Right atrium auricular region (tissue), 2 donors: ENCODE measurements at regions not wholly inside any gene's neighbourhood (a gene's known extent, or its start where the extent isn't known, plus 50 kb on each side); places are given as distances from the start of the nearest gene placed in this dataset.
"Not testable (repeated sequence)": the region's sequence is repeated elsewhere in the genome, so short reads cannot be mapped to it uniquely, and the experiment has no call there.

Experiments
- DNase-seq: peaks from one replicate; pipeline ENCODE4 v3.0.0-alpha.2; 2019; ENCODE audit warnings: low spot score
- H3K27ac ChIP-seq, 2 donors: fragments of 200-600 bp; sonication (generic); 1 replicate in 1 of 2; 2 replicates in 1 of 2; pipeline ENCODE4 v1.5.1; 2016 to 2019
- H3K27me3 ChIP-seq, 2 donors: fragments of 200-600 bp; sonication (generic); one replicate each; pipeline versions ENCODE4 v1.5.1 to v1.6.0; 2017 to 2019
- H3K36me3 ChIP-seq: fragments of 200-600 bp; sonication (generic); one replicate; pipeline ENCODE4 v1.5.1; 2016
- H3K4me1 ChIP-seq, 2 donors: fragments of 200-600 bp; sonication (generic); one replicate each; pipeline versions ENCODE4 v1.5.1 to v1.6.0; 2017 to 2019
- H3K4me3 ChIP-seq, 2 donors: fragments of 200-600 bp; sonication (generic); 1 replicate in 1 of 2; 2 replicates in 1 of 2; pipeline ENCODE4 v1.5.1; 2017 to 2019; ENCODE audit warnings: mild to moderate bottlenecking in 1 of 2, moderate library complexity in 1 of 2
- H3K9me3 ChIP-seq, 2 donors: fragments of 200-600 bp; sonication (generic); one replicate each; pipeline ENCODE4 v1.5.1; 2019
- TF ChIP-seq, protein P1 (sequence below), 2 donors: fragments of 200-600 bp; sonication (generic); IDR thresholded peaks; one replicate each; pipeline ENCODE4 v1.5.1; 2019; ENCODE audit warnings: antibody characterized with exemption in 2 of 2

DNA sequence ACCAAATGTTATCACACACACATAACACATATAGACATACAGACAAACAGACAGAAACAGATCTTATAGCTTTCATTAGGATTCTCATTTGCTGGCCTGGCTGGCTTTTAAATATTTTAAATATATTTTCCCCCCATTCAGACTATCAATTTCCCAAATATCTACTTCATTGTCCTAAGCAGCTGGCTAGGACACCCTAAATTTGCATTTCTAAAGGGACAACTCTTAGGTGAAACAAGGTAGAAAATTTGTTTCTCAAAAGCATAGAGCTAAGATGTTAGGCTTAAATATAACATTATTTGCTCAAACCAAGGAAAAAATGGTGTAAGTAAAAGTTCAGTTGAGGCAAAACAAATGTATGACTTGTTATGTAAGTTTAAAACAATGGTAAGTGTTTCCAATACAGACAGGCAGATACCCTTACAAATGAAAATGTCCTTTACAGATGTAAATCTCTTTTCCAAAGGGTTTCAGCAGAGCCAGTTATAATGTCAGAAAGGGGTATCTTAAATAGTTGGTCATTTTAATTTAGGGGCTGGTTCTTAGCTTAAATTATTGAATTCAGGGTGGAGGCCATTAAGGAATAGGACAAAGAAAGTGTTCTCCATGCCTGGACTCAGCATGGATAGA, 522.8 kb downstream of the DMRTA1 start:
- H3K4me1 ChIP-seq = no peaks in the 10 kb centered on the region
- TF ChIP-seq, protein P1, sequence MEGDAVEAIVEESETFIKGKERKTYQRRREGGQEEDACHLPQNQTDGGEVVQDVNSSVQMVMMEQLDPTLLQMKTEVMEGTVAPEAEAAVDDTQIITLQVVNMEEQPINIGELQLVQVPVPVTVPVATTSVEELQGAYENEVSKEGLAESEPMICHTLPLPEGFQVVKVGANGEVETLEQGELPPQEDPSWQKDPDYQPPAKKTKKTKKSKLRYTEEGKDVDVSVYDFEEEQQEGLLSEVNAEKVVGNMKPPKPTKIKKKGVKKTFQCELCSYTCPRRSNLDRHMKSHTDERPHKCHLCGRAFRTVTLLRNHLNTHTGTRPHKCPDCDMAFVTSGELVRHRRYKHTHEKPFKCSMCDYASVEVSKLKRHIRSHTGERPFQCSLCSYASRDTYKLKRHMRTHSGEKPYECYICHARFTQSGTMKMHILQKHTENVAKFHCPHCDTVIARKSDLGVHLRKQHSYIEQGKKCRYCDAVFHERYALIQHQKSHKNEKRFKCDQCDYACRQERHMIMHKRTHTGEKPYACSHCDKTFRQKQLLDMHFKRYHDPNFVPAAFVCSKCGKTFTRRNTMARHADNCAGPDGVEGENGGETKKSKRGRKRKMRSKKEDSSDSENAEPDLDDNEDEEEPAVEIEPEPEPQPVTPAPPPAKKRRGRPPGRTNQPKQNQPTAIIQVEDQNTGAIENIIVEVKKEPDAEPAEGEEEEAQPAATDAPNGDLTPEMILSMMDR (IDR thresholded peaks at IDR 0.05) = no peak
- DNase-seq = no peak
- H3K27ac ChIP-seq = no peak overlapping the region
- no peaks in the 10 kb centered on the region for H3K27me3 ChIP-seq
- no peak overlapping the region for H3K4me3 ChIP-seq
- no peaks in the 10 kb centered on the region for H3K36me3 ChIP-seq
- H3K9me3 ChIP-seq = no peaks in the 10 kb centered on the region

DNA sequence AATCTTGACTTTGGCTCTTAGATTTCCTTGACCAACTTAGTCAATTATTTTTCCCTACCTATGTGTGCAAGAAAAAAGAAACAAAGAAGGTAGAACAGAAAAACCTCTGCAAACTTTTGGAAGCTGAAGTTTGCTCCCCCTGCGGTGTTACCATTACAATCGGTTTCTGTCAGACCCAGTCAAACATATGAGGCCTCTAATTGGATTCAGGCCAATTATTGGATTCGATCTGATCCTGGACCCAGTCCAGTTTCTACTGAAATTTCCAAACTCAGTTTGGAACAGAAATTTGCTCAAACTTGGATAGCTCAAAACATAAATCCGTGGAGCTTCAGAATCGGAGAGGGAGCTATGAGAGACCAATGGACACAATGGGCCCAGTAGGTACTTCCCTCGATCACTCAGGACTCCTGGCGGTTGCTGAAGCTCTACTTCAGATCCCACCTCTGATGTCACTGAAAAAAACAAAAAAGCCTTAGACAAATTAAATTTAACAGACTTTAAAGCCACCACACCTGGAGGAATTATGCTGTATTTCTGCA, 523.9 kb downstream of the DMRTA1 start:
- H3K36me3 ChIP-seq = no peaks in the 10 kb centered on the region
- H3K27me3 ChIP-seq = no peaks in the 10 kb centered on the region
- DNase-seq = no peak
- no peaks in the 10 kb centered on the region for H3K9me3 ChIP-seq
- TF ChIP-seq, protein P1 (IDR thresholded peaks at IDR 0.05) = no peak
- H3K4me3 ChIP-seq = no peak overlapping the region
- H3K27ac ChIP-seq = no peak overlapping the region
- no peaks in the 10 kb centered on the region for H3K4me1 ChIP-seq

DNA sequence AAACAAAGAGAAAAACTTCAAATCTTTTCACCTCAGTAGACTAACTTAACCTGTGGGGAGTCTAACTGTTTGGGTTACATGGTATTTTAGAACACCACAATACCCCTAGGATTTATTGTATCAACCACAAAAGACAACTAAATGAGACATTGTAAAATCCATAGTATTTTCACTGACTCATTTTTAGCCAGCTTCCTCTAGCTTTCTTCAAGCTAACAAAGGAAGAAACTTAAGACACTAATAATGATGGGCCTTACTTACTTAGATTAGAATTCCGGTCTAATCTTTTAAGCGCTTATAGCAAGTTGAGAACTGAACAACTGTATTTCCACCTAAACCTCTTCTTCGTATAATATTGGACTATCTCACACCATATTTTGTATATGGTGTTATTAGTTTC, 529.3 kb downstream of the DMRTA1 start:
- no peak for DNase-seq
- Histone ChIP-seq H3K27ac (no peak overlapping the region), H3K9me3 (no peaks in the 10 kb centered on the region), H3K4me3 (no peak overlapping the region), H3K36me3 (no peaks in the 10 kb centered on the region), H3K4me1 (no peaks in the 10 kb centered on the region), H3K27me3 (no peaks in the 10 kb centered on the region)
- TF ChIP-seq, protein P1 (IDR thresholded peaks at IDR 0.05) = no peak

DNA sequence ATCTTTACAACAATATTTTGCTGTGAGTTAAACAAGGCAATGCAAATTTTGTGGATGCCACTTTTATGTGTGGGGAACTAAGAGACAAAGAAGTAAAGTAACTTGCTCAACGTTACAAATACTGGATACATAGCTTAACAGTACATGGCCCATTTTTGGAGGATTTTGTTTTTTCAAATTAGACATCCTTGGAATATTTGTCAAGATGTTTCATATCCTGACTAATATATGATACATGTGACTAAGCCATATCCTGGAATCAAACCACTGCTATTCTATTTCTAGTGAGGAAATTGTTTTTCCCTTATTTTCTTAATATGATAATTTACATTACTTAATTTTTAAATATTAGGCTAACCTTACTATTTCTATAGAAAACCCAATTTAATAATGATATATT, 529.8 kb downstream of the DMRTA1 start:
- DNase-seq = no peak
- TF ChIP-seq, protein P1 (IDR thresholded peaks at IDR 0.05) = no peak
- no peaks in the 10 kb centered on the region for H3K36me3 ChIP-seq
- H3K4me1 ChIP-seq = no peaks in the 10 kb centered on the region
- no peak overlapping the region for H3K4me3 ChIP-seq
- no peaks in the 10 kb centered on the region for H3K27me3 ChIP-seq
- no peak overlapping the region for H3K27ac ChIP-seq
- no peaks in the 10 kb centered on the region for H3K9me3 ChIP-seq

DNA sequence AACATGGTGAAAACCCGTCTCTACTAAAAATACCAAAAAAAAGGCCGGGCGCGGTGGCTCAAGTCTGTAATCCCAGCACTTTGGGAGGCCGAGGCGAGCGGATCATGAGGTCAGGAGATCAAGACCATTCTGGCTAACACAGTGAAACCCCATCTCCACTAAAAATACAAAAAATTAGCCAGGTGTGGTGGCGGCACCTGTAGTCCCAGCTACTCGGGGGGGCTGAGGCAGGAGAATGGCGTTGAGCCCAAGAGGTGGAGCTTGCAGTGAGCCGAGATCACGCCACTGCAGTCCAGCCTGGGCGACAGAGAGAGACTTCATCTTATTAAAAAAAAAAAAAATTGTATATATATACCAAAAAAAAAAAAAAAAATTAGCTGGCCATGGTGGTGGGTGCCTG, 533.8 kb downstream of the DMRTA1 start:
- H3K4me1 ChIP-seq, H3K4me3 ChIP-seq, DNase-seq, H3K27me3 ChIP-seq, H3K36me3 ChIP-seq, H3K9me3 ChIP-seq, H3K27ac ChIP-seq: not testable (repeated sequence)

DNA sequence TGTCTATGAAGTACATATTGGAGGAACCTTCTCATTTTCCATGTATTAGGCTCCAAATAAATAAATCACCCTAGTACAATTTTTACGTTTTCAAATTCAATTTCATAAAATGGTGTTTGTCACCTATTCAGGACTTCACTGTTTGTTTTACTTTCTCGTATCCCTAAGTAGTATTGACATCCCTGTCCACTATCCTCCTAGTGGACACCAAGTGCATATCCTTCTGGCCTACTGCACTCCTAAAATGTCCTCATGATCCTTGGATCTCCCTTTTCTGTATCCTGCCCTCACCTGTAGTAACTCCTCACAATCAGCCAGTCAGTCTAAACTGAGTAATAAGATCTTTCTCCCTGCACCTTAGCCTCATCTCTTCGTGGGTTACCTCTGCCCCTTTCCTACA, 539.9 kb downstream of the DMRTA1 start:
- H3K36me3 ChIP-seq = no peaks in the 10 kb centered on the region
- TF ChIP-seq, protein P1 (IDR thresholded peaks at IDR 0.05) = no peak
- H3K4me1 ChIP-seq = no peaks in the 10 kb centered on the region
- H3K4me3 ChIP-seq = no peak overlapping the region
- DNase-seq = no peak
- H3K27ac ChIP-seq = no peak overlapping the region
- H3K27me3 ChIP-seq = no peaks in the 10 kb centered on the region
- H3K9me3 ChIP-seq = no peaks in the 10 kb centered on the region
